ENCODE measurements at regions not wholly inside any gene's neighbourhood (a gene's known extent, or its start where the extent isn't known, plus 50 kb on each side); places are given as distances from the start of the nearest gene placed in this dataset.

- DNase-seq = no peak
These were observed 202.1 kb upstream of the PSMD7 start for GRCh38 chr16:74094514-74094913.

- no peak for DNase-seq
These were observed 204.3 kb upstream of the PSMD7 start for GRCh38 chr16:74092336-74092735.

- DNase-seq = no peak
These were observed 205.7 kb upstream of the PSMD7 start for GRCh38 chr16:74090871-74091270.

GRCh38 chr16:74083541-74083940 lies 213.1 kb upstream of the PSMD7 start:
- no peak for DNase-seq

- DNase-seq = no peak
These were observed 216.3 kb upstream of the PSMD7 start for GRCh38 chr16:74080311-74080710.

- DNase-seq = no peak
These were observed 217.4 kb upstream of the PSMD7 start for GRCh38 chr16:74079232-74079586.

- no peak for DNase-seq
These were observed 217.9 kb upstream of the PSMD7 start for GRCh38 chr16:74078511-74079231.

GRCh38 chr16:74076568-74076967 lies 220.0 kb upstream of the PSMD7 start:
- DNase-seq = no peak

GRCh38 chr16:74075393-74075792 lies 221.2 kb upstream of the PSMD7 start:
- no peak for DNase-seq

- DNase-seq = no peak
These were observed 223.2 kb upstream of the PSMD7 start for GRCh38 chr16:74073456-74073855.

GRCh38 chr16:74071996-74072535 lies 224.5 kb upstream of the PSMD7 start:
- no peak for DNase-seq

GRCh38 chr16:74070237-74070636 lies 226.4 kb upstream of the PSMD7 start:
- no peak for DNase-seq

- DNase-seq = no peak
These were observed 232.4 kb upstream of the PSMD7 start for GRCh38 chr16:74064120-74064735.

GRCh38 chr16:74053826-74054225 lies 242.8 kb upstream of the PSMD7 start:
- no peak for DNase-seq

GRCh38 chr16:74053312-74053711 lies 243.3 kb upstream of the PSMD7 start:
- no peak for DNase-seq

GRCh38 chr16:74052016-74052415 lies 244.6 kb upstream of the PSMD7 start:
- no peak for DNase-seq

- DNase-seq = no peak
These were observed 247.6 kb upstream of the PSMD7 start for GRCh38 chr16:74049027-74049426.

GRCh38 chr16:74046524-74046923 lies 250.1 kb upstream of the PSMD7 start:
- no peak for DNase-seq

GRCh38 chr16:74045513-74045912 lies 251.1 kb upstream of the PSMD7 start:
- no peak for DNase-seq

- no peak for DNase-seq
These were observed 260.8 kb upstream of the PSMD7 start for GRCh38 chr16:74035816-74036215.

GRCh38 chr16:74034862-74035261 lies 261.8 kb upstream of the PSMD7 start:
- DNase-seq = no peak

- DNase-seq = no peak
These were observed 262.4 kb upstream of the PSMD7 start for GRCh38 chr16:74034200-74034599.

- no peak for DNase-seq
These were observed 263.1 kb upstream of the PSMD7 start for GRCh38 chr16:74033441-74033995.

- DNase-seq = no peak
These were observed 265.1 kb upstream of the PSMD7 start for GRCh38 chr16:74031551-74031950.

Measured in CD4-positive, alpha-beta T cell treated with Interleukin-21 for 1 hour (primary cell).